COLO668 (cell line): ENCODE measurements at regions not wholly inside any gene's neighbourhood (a gene's known extent, or its start where the extent isn't known, plus 50 kb on each side); places are given as distances from the start of the nearest gene placed in this dataset.

Source experiments
- DNase-seq: peaks from one replicate; lab custom pipeline; 2025; ENCODE audit not compliant: unreplicated experiment; lab: John Stamatoyannopoulos, UW

- no peak for DNase-seq
Measured at GRCh38 chr7:36088966-36089365, 64.1 kb upstream of the EEPD1 start.

- DNase-seq, result no peak
Measured at GRCh38 chr7:36090976-36091873, 61.8 kb upstream of the EEPD1 start.

- DNase-seq, result no peak
Measured at GRCh38 chr7:36091874-36092176, 61.2 kb upstream of the EEPD1 start.

GRCh38 chr7:36092221-36092771 lies 60.8 kb upstream of the EEPD1 start:
- no peak for DNase-seq

GRCh38 chr7:36096460-36097095 lies 56.5 kb upstream of the EEPD1 start:
- DNase-seq, result no peak

GRCh38 chr7:36098096-36098495 lies 55.0 kb upstream of the EEPD1 start:
- DNase-seq, result no peak

- no peak for DNase-seq
Measured at GRCh38 chr7:36100226-36100625, 52.8 kb upstream of the EEPD1 start.

GRCh38 chr7:36100634-36101033 lies 52.4 kb upstream of the EEPD1 start:
- no peak for DNase-seq
